ENCODE measurements at regions not wholly inside any gene's neighbourhood (a gene's known extent, or its start where the extent isn't known, plus 50 kb on each side); places are given as distances from the start of the nearest gene placed in this dataset.

DNA sequence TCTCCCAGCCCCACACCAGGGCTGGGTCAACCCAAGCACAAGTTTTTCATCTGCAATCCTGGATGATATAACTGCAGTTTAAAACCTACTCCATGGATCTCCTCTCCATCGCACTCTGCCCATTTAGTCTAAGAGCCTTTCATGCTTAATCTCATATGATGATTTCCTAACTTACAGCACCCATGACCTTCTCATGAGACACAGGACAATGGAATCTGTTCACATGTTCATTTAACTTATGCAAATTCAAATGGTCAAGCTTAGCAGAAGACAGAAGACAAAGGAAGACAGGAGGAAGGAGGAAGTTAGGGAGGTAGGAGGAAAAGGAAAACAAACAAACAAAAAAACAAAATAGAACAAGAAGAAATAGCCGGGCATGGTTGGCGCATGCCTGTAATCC lies 64.6 kb upstream of the PNMA1 start:
- Histone ChIP-seq H3K4me3 (ENCODE audit: low read depth in 1 of 2, low read length in 2 of 2) (no peak overlapping the region), H3K4me1 (ENCODE audit: insufficient read depth, low read length) (peaks cover 67% of the 10 kb centered on the region), H3K27ac (ENCODE audit: low read depth, low read length) (no peak overlapping the region)

GRCh38 chr14:73777420-73777819 lies 63.2 kb upstream of the PNMA1 start:
- no peak overlapping the region for H3K9ac ChIP-seq (ENCODE audit: low read length)
- H3K4me1 ChIP-seq (ENCODE audit: insufficient read depth, low read length) = peaks cover 54% of the 10 kb centered on the region
- no peak overlapping the region for H3K27ac ChIP-seq (ENCODE audit: low read depth, low read length)

More for the DNA sequence above, 64.6 kb upstream of the PNMA1 start:
- H3K27me3 ChIP-seq (ENCODE audit: control insufficient read depth in 1 of 2, insufficient read depth in 2 of 2, low read length in 2 of 2) = no peaks in the 10 kb centered on the region
- H3K36me3 ChIP-seq (ENCODE audit: insufficient read depth, low read length) = peaks cover 5% of the 10 kb centered on the region
- no peaks in the 10 kb centered on the region for H3K9me3 ChIP-seq (ENCODE audit: low read length)
- no peak overlapping the region for H3K9ac ChIP-seq (ENCODE audit: low read length)

DNA sequence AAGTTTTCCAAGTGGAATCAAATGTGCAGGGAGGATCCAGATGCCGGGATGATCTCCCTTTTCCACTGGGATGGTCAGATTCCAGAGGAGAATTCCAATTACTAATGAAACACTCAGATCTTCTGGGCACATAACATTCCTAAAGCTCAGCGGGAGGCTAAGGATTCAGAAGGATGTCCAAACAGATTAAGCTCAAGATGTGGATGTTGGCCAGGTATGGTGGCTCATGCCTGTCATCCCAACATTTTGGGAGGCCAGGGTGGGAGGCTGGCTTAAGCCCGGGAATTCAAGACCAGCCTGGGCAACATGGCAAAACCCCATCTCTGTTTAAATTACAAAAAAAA lies 62.0 kb upstream of the PNMA1 start:
- Histone ChIP-seq H3K4me3 (ENCODE audit: low read depth in 1 of 2, low read length in 2 of 2) (no peak overlapping the region), H3K36me3 (ENCODE audit: insufficient read depth, low read length) (no peaks in the 10 kb centered on the region), H3K4me1 (ENCODE audit: insufficient read depth, low read length) (peaks cover 58% of the 10 kb centered on the region), H3K9ac (ENCODE audit: low read length) (no peak overlapping the region), H3K27me3 (ENCODE audit: control insufficient read depth in 1 of 2, insufficient read depth in 2 of 2, low read length in 2 of 2) (no peaks in the 10 kb centered on the region), H3K27ac (ENCODE audit: low read depth, low read length) (no peak overlapping the region), H3K9me3 (ENCODE audit: low read length) (no peaks in the 10 kb centered on the region)

More at GRCh38 chr14:73777420-73777819, 63.2 kb upstream of the PNMA1 start:
- Histone ChIP-seq H3K9me3 (ENCODE audit: low read length) (no peaks in the 10 kb centered on the region), H3K27me3 (ENCODE audit: control insufficient read depth in 1 of 2, insufficient read depth in 2 of 2, low read length in 2 of 2) (no peaks in the 10 kb centered on the region), H3K4me3 (ENCODE audit: low read depth in 1 of 2, low read length in 2 of 2) (no peak overlapping the region), H3K36me3 (ENCODE audit: insufficient read depth, low read length) (peaks cover under 1% of the 10 kb centered on the region)

GRCh38 chr14:73775339-73776193 lies 61.4 kb upstream of the PNMA1 start:
- H3K27me3 ChIP-seq (ENCODE audit: control insufficient read depth in 1 of 2, insufficient read depth in 2 of 2, low read length in 2 of 2) = no peaks in the 10 kb centered on the region
- peaks cover 64% of the 10 kb centered on the region for H3K4me1 ChIP-seq (ENCODE audit: insufficient read depth, low read length)
- no peaks in the 10 kb centered on the region for H3K9me3 ChIP-seq (ENCODE audit: low read length)
- no peaks in the 10 kb centered on the region for H3K36me3 ChIP-seq (ENCODE audit: insufficient read depth, low read length)
- no peak overlapping the region for H3K4me3 ChIP-seq (ENCODE audit: low read depth in 1 of 2, low read length in 2 of 2)
- peak overlapping the region; percentile 26 for H3K27ac ChIP-seq (ENCODE audit: low read depth, low read length)
- H3K9ac ChIP-seq (ENCODE audit: low read length) = no peak overlapping the region

- no peaks in the 10 kb centered on the region for H3K9me3 ChIP-seq (ENCODE audit: low read length)
- no peak overlapping the region for H3K4me3 ChIP-seq (ENCODE audit: low read depth in 1 of 2, low read length in 2 of 2)
- no peaks in the 10 kb centered on the region for H3K36me3 ChIP-seq (ENCODE audit: insufficient read depth, low read length)
- H3K4me1 ChIP-seq (ENCODE audit: insufficient read depth, low read length) = peaks cover 70% of the 10 kb centered on the region
- H3K9ac ChIP-seq (ENCODE audit: low read length) = no peak overlapping the region
- H3K27ac ChIP-seq (ENCODE audit: low read depth, low read length) = no peak overlapping the region
- no peaks in the 10 kb centered on the region for H3K27me3 ChIP-seq (ENCODE audit: control insufficient read depth in 1 of 2, insufficient read depth in 2 of 2, low read length in 2 of 2)
Measured at GRCh38 chr14:73774671-73775070, 60.5 kb upstream of the PNMA1 start.

DNA sequence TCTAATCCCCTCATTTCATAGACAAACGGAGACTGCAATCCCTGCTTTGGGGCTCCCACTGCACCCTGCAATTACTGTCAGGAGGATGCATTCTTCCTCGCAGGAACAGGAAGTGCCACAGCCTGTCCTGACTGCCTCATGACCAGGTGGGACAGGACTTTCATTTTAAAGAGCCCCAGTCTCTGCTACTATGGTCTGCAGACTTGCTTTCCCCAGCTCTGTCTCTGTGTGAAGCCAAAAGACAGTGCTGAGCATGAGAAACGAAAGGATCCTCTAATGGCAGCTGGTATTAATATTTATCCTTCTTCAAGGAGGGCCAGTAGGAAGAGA lies 60.0 kb upstream of the PNMA1 start:
- no peak overlapping the region for H3K27ac ChIP-seq (ENCODE audit: low read depth, low read length)
- peaks cover 73% of the 10 kb centered on the region for H3K4me1 ChIP-seq (ENCODE audit: insufficient read depth, low read length)
- no peaks in the 10 kb centered on the region for H3K27me3 ChIP-seq (ENCODE audit: control insufficient read depth in 1 of 2, insufficient read depth in 2 of 2, low read length in 2 of 2)
- H3K36me3 ChIP-seq (ENCODE audit: insufficient read depth, low read length) = no peaks in the 10 kb centered on the region
- H3K9ac ChIP-seq (ENCODE audit: low read length) = no peak overlapping the region
- H3K4me3 ChIP-seq (ENCODE audit: low read depth in 1 of 2, low read length in 2 of 2) = no peak overlapping the region
- H3K9me3 ChIP-seq (ENCODE audit: low read length) = no peaks in the 10 kb centered on the region

GRCh38 chr14:73773441-73774240 lies 59.5 kb upstream of the PNMA1 start:
- Histone ChIP-seq H3K9me3 (ENCODE audit: low read length) (no peaks in the 10 kb centered on the region), H3K9ac (ENCODE audit: low read length) (no peak overlapping the region), H3K4me3 (ENCODE audit: low read depth in 1 of 2, low read length in 2 of 2) (no peak overlapping the region), H3K4me1 (ENCODE audit: insufficient read depth, low read length) (peaks cover 78% of the 10 kb centered on the region), H3K27ac (ENCODE audit: low read depth, low read length) (no peak overlapping the region), H3K36me3 (ENCODE audit: insufficient read depth, low read length) (no peaks in the 10 kb centered on the region), H3K27me3 (ENCODE audit: control insufficient read depth in 1 of 2, insufficient read depth in 2 of 2, low read length in 2 of 2) (no peaks in the 10 kb centered on the region)

DNA sequence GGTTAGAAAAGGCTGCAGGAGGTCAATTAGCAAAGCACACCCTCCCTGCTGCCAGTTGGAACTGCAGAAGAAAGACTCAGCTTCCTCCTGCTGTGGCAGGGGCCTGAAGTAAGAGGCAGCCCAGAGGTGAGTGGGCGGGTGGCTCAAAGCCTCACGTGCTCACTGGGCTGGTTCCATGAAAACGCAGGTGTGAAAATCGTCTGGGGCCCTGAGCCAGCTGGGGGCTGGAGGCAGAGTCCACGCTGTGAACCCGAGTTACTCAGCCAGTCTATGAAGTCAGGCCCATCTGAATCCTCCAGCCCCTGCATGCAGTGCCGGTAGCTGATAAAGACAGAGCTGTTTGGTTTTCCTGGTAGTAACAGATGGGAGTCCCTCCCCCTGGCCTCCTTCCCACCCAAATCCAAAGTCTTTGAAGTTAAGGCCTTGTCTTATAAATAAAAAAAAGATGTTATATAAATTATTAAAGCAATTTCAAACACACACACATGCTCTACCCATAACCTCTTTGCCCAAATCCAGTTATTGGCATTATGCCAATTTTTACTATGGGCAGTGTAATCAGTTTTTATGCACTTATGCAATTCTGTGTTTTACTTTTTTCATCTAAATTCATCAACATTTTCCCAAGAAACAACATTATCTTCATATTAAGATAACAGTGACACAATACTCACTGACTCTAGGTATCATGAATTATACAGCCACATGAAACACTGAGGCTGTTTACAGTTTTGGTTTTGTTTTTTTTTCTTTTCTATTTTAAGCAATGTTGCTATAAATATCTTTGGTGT lies 57.9 kb upstream of the PNMA1 start:
- Histone ChIP-seq H3K9ac (ENCODE audit: low read length) (peak overlapping the region; percentile 2), H3K27me3 (ENCODE audit: control insufficient read depth in 1 of 2, insufficient read depth in 2 of 2, low read length in 2 of 2) (no peaks in the 10 kb centered on the region), H3K4me1 (ENCODE audit: insufficient read depth, low read length) (peaks cover 78% of the 10 kb centered on the region), H3K4me3 (ENCODE audit: low read depth in 1 of 2, low read length in 2 of 2) (peak overlapping the region in 1 of 2 donors; percentile 4), H3K27ac (ENCODE audit: low read depth, low read length) (peak overlapping the region; percentile 79), H3K36me3 (ENCODE audit: insufficient read depth, low read length) (no peaks in the 10 kb centered on the region), H3K9me3 (ENCODE audit: low read length) (no peaks in the 10 kb centered on the region)

- Histone ChIP-seq H3K4me1 (ENCODE audit: insufficient read depth, low read length) (peaks cover 76% of the 10 kb centered on the region), H3K27ac (ENCODE audit: low read depth, low read length) (peak overlapping the region; percentile 79), H3K9me3 (ENCODE audit: low read length) (no peaks in the 10 kb centered on the region), H3K27me3 (ENCODE audit: control insufficient read depth in 1 of 2, insufficient read depth in 2 of 2, low read length in 2 of 2) (no peaks in the 10 kb centered on the region), H3K9ac (ENCODE audit: low read length) (peak overlapping the region; percentile 2), H3K4me3 (ENCODE audit: low read depth in 1 of 2, low read length in 2 of 2) (peak overlapping the region in 1 of 2 donors; percentile 4), H3K36me3 (ENCODE audit: insufficient read depth, low read length) (no peaks in the 10 kb centered on the region)
Measured at GRCh38 chr14:73770977-73771847, 57.0 kb upstream of the PNMA1 start.

- Histone ChIP-seq H3K4me3 (ENCODE audit: low read depth in 1 of 2, low read length in 2 of 2) (no peak overlapping the region), H3K36me3 (ENCODE audit: insufficient read depth, low read length) (no peaks in the 10 kb centered on the region), H3K9me3 (ENCODE audit: low read length) (no peaks in the 10 kb centered on the region), H3K9ac (ENCODE audit: low read length) (no peak overlapping the region), H3K4me1 (ENCODE audit: insufficient read depth, low read length) (peaks cover 83% of the 10 kb centered on the region), H3K27me3 (ENCODE audit: control insufficient read depth in 1 of 2, insufficient read depth in 2 of 2, low read length in 2 of 2) (no peaks in the 10 kb centered on the region), H3K27ac (ENCODE audit: low read depth, low read length) (no peak overlapping the region)
Measured at GRCh38 chr14:73768107-73768506, 53.9 kb upstream of the PNMA1 start.

Measured in muscle layer of colon (tissue), 2 donors.